ENCODE measurements at regions not wholly inside any gene's neighbourhood (a gene's known extent, or its start where the extent isn't known, plus 50 kb on each side); places are given as distances from the start of the nearest gene placed in this dataset.
"Not testable (repeated sequence)": the region's sequence is repeated elsewhere in the genome, so short reads cannot be mapped to it uniquely, and the experiment has no call there.

DNA sequence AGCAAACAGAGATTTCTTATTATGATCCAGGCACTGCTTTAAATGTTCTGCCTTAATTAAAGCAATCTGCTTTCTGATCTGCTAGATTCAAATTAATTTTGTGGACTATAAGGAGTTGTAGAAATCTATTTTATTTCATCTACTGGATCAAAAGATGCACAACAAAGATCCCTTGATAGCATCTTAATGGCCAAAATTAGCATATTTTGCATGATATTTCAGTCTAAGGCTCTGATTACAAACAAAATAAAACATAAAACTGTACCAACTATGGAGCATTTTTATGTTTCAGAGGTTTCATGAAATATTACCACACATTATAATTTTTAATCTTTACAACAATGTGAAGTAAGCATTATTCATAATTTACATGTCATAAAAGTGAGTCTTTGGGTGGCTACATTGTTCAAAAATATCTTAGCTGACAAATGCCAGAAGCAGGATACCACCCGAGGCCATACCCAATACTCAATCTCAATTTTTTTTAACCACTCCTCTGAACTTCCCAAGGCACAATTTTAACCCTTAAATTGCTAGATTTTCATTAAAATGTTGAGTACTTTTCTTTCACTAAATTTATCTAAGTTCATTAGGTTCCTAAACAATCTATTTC is 929.5 kb downstream of the KCNA4 start:
- Mint-ChIP-seq H3K9me3 (ENCODE audit: low read depth, unreplicated experiment) (no peaks in the 10 kb centered on the region), H3K27ac (ENCODE audit: unreplicated experiment) (no peak overlapping the region), H3K27me3 (ENCODE audit: unreplicated experiment) (no peaks in the 10 kb centered on the region), H3K4me3 (ENCODE audit: low read depth, unreplicated experiment) (no peak overlapping the region), H3K36me3 (ENCODE audit: insufficient read depth, unreplicated experiment) (no peaks in the 10 kb centered on the region), H3K4me1 (ENCODE audit: low read depth, unreplicated experiment) (peaks cover 11% of the 10 kb centered on the region)
- no peak for DNase-seq
- TF ChIP-seq, protein P1, sequence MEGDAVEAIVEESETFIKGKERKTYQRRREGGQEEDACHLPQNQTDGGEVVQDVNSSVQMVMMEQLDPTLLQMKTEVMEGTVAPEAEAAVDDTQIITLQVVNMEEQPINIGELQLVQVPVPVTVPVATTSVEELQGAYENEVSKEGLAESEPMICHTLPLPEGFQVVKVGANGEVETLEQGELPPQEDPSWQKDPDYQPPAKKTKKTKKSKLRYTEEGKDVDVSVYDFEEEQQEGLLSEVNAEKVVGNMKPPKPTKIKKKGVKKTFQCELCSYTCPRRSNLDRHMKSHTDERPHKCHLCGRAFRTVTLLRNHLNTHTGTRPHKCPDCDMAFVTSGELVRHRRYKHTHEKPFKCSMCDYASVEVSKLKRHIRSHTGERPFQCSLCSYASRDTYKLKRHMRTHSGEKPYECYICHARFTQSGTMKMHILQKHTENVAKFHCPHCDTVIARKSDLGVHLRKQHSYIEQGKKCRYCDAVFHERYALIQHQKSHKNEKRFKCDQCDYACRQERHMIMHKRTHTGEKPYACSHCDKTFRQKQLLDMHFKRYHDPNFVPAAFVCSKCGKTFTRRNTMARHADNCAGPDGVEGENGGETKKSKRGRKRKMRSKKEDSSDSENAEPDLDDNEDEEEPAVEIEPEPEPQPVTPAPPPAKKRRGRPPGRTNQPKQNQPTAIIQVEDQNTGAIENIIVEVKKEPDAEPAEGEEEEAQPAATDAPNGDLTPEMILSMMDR (IDR thresholded peaks at IDR 0.05; ENCODE audit: unreplicated experiment) = no peak
- no TSS peak for BruUV-seq (replicated peaks)
- intact Hi-C loops (cut with micrococcal nuclease; ENCODE audit: unreplicated experiment) = no loop called here
- CTCF ChIA-PET = no interaction called here

DNA sequence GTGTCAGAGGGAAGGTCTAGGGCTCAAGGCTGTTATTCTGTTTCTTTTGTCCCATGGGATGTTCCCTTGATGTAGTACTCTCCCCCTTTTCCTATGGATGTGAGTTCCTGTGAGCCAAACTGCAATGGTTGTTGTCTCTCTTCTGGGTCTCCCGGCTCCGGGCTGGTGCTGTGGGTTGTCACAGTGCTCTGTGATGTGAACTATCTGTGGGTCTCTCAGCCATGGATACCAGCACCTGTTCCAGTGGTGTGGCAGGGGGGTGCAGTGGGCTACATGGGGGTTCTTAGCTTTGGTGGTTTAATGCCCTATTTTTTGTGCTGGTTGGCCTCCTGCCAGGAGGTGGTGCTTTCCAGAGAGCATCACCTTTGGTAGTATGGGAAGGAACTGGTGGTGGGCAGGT is 941.1 kb downstream of the KCNA4 start:
- peaks cover 18% of the 10 kb centered on the region for H3K9me3 Mint-ChIP-seq (ENCODE audit: low read depth, unreplicated experiment)
- BruUV-seq (replicated peaks) = no TSS peak
- H3K4me3 Mint-ChIP-seq (ENCODE audit: low read depth, unreplicated experiment) = no peak overlapping the region
- H3K36me3 Mint-ChIP-seq (ENCODE audit: insufficient read depth, unreplicated experiment) = no peaks in the 10 kb centered on the region
- H3K27me3 Mint-ChIP-seq (ENCODE audit: unreplicated experiment) = no peaks in the 10 kb centered on the region
- no peak for DNase-seq
- no peaks in the 10 kb centered on the region for H3K4me1 Mint-ChIP-seq (ENCODE audit: low read depth, unreplicated experiment)
- intact Hi-C loops (cut with micrococcal nuclease; ENCODE audit: unreplicated experiment) = no loop called here
- TF ChIP-seq, protein P1 (IDR thresholded peaks at IDR 0.05; ENCODE audit: unreplicated experiment) = no peak
- no peak overlapping the region for H3K27ac Mint-ChIP-seq (ENCODE audit: unreplicated experiment)
- CTCF ChIA-PET = no interaction called here

DNA sequence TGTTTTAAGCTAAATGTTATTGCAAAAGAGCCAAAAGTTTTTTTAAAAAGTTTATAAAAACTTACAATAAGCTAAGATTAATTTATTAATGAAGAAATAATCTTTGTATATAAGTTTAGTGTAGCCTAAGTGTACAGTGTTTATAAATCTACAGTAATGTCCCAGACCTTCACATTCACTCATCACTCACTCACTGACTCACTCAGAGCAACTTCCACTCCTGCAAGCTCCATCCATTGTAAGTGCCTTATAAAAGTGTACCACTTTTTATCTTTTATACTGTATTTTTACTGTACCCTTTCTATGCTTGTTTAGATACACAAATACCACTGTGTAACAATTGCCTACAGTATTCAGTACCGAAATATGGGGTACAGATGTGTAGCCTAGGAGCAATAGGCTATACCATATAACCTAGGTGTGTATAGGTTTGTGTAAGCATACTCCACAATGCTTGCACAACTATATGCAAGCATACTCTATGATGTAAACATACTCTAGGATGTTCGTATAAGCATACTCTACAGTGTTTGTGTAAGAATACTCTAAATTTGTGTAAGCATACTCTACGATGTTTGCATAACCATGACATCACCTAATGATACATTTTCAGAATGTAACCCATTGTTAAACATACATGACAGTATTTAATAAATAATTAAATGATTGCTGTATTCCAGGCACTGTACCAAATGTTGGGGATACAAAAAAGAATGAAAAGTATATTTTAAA is 953.0 kb downstream of the KCNA4 start:
- peaks cover 10% of the 10 kb centered on the region for H3K9me3 Mint-ChIP-seq (ENCODE audit: low read depth, unreplicated experiment)
- no peaks in the 10 kb centered on the region for H3K27me3 Mint-ChIP-seq (ENCODE audit: unreplicated experiment)
- H3K4me1 Mint-ChIP-seq (ENCODE audit: low read depth, unreplicated experiment) = no peaks in the 10 kb centered on the region
- no peak overlapping the region for H3K4me3 Mint-ChIP-seq (ENCODE audit: low read depth, unreplicated experiment)
- H3K27ac Mint-ChIP-seq (ENCODE audit: unreplicated experiment) = no peak overlapping the region
- intact Hi-C loops (cut with micrococcal nuclease; ENCODE audit: unreplicated experiment) = no loop called here
- CTCF ChIA-PET = no interaction called here
- TF ChIP-seq, protein P1 (IDR thresholded peaks at IDR 0.05; ENCODE audit: unreplicated experiment) = no peak
- no TSS peak for BruUV-seq (replicated peaks)
- DNase-seq = no peak
- H3K36me3 Mint-ChIP-seq (ENCODE audit: insufficient read depth, unreplicated experiment) = no peaks in the 10 kb centered on the region

DNA sequence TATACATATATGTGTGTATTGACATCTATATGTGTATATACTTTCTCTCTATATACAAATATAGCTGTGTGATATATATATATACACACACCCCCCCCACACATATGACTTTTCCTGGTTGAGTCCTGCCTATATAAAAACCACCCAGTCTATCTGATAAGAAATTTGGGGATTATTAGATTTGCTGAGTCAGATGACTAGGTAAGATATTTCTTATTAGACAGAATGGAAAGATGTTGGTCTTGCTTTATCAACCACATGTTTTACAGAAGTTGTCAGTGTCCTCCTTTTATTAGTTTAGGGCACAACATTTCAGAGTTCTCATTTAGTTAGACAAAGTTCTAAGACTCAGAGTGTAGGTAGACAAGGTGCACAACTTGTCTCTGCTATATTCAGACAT is 953.3 kb downstream of the METTL15 start:
- Mint-ChIP-seq H3K9me3 (ENCODE audit: low read depth, unreplicated experiment) (peaks cover 8% of the 10 kb centered on the region), H3K4me1 (ENCODE audit: low read depth, unreplicated experiment) (no peaks in the 10 kb centered on the region), H3K4me3 (ENCODE audit: low read depth, unreplicated experiment) (no peak overlapping the region), H3K36me3 (ENCODE audit: insufficient read depth, unreplicated experiment) (no peaks in the 10 kb centered on the region), H3K27me3 (ENCODE audit: unreplicated experiment) (no peaks in the 10 kb centered on the region), H3K27ac (ENCODE audit: unreplicated experiment) (no peak overlapping the region)
- DNase-seq = no peak
- no TSS peak for BruUV-seq (replicated peaks)
- TF ChIP-seq, protein P1 (IDR thresholded peaks at IDR 0.05; ENCODE audit: unreplicated experiment) = no peak
- intact Hi-C loops (cut with micrococcal nuclease; ENCODE audit: unreplicated experiment) = no loop called here
- CTCF ChIA-PET = no interaction called here

DNA sequence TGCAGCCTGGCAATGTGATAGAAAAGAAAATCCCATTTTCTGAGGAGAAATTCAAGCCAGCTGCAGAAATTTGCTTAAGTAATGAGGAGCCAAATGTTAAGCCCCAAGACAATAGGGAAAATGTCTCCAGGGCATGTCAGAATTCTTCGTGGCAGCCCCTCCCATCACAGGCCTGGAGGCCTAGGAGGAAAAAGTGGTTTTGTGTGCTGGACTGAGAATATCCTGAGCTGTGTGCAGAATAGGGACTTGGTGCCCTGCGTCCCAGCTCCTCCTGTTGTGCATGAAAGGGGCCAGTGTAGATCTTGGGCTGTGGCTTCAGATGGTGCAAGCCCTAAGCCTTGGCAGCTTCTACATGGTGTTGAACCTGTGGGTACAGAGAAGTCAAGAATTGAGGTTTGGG is 948.3 kb downstream of the METTL15 start:
- H3K9me3 Mint-ChIP-seq (ENCODE audit: low read depth, unreplicated experiment); H3K27ac Mint-ChIP-seq (ENCODE audit: unreplicated experiment); H3K36me3 Mint-ChIP-seq (ENCODE audit: insufficient read depth, unreplicated experiment); CTCF ChIA-PET; H3K4me1 Mint-ChIP-seq (ENCODE audit: low read depth, unreplicated experiment); H3K4me3 Mint-ChIP-seq (ENCODE audit: low read depth, unreplicated experiment); intact Hi-C loops (cut with micrococcal nuclease; ENCODE audit: unreplicated experiment); H3K27me3 Mint-ChIP-seq (ENCODE audit: unreplicated experiment); DNase-seq; BruUV-seq (replicated peaks): not testable (repeated sequence)

All from Calu3 (cell line).